Suprapubic skin (tissue), 4 donors: ENCODE measurements at regions not wholly inside any gene's neighbourhood (a gene's known extent, or its start where the extent isn't known, plus 50 kb on each side); places are given as distances from the start of the nearest gene placed in this dataset.

Source experiments
- DNase-seq, 2 donors: peaks; one replicate each; pipeline ENCODE4 v3.0.0-alpha.2; 2019; ENCODE audit warnings: low spot score in 2 of 2
- H3K27ac ChIP-seq: fragments of 200-600 bp; sonication (generic); one replicate; pipeline ENCODE4 v1.5.1; 2019
- H3K27me3 ChIP-seq: fragments of 200-600 bp; sonication (generic); one replicate; pipeline ENCODE4 v1.5.1; 2019
- H3K36me3 ChIP-seq: fragments of 200-600 bp; sonication (generic); one replicate; pipeline ENCODE4 v1.5.1; 2019
- H3K4me1 ChIP-seq: fragments of 200-600 bp; sonication (generic); one replicate; pipeline ENCODE4 v1.5.1; 2019
- H3K4me3 ChIP-seq: fragments of 200-600 bp; sonication (generic); one replicate; pipeline ENCODE4 v1.5.1; 2019; ENCODE audit warnings: mild to moderate bottlenecking
- H3K9me3 ChIP-seq: fragments of 200-600 bp; sonication (generic); one replicate; pipeline ENCODE4 v1.5.1; 2019
- CTCF ChIP-seq, 2 donors: fragments of 200-600 bp in 1 of 2; fragments of 450-650 bp in 1 of 2; sonication (generic) in 1 of 2; IDR thresholded peaks; one replicate each; pipeline ENCODE4 v1.5.1; 2016 to 2019; ENCODE audit warnings: antibody characterized with exemption in 2 of 2, mild to moderate bottlenecking in 1 of 2, moderate library complexity in 1 of 2
- EP300 ChIP-seq: sonication (generic); formaldehyde crosslinking; IDR thresholded peaks from one replicate; pipeline ENCODE4 v1.6.1; 2017; ENCODE audit warnings: antibody characterized with exemption
- POLR2A ChIP-seq, 2 donors: fragments of 450-650 bp; IDR thresholded peaks; one replicate each; pipeline ENCODE4 v1.6.1; 2017; ENCODE audit warnings: antibody characterized with exemption in 2 of 2, mild to moderate bottlenecking in 2 of 2, moderate library complexity in 2 of 2
- POLR2AphosphoS5 ChIP-seq, 3 donors: sonication (generic); formaldehyde crosslinking; IDR thresholded peaks; one replicate each; pipeline ENCODE4 v1.6.1; 2017; ENCODE audit warnings: antibody characterized with exemption in 3 of 3
- WGBS: methylation state at CpG from one replicate; pipeline ENCODE4 v1.1.5; 2018; 5-methylcytosine and 5-hydroxymethylcytosine counted together

- Histone ChIP-seq H3K27ac (no peak overlapping the region), H3K9me3 (no peaks in the 10 kb centered on the region), H3K4me3 (no peak overlapping the region), H3K36me3 (no peaks in the 10 kb centered on the region), H3K4me1 (peaks cover 3% of the 10 kb centered on the region), H3K27me3 (no peaks in the 10 kb centered on the region)
- DNase-seq = no peak
- TF ChIP-seq EP300 = no peak
- no peak for TF ChIP-seq POLR2A (IDR thresholded peaks at IDR 0.05)
- TF ChIP-seq CTCF (IDR thresholded peaks at IDR 0.05) = no peak
- TF ChIP-seq POLR2AphosphoS5 (IDR thresholded peaks at IDR 0.05) = no peak
- 26% methylated on average over 1 of the region's 1 CpG for WGBS
These were observed 58.2 kb upstream of the CDK13 start for GRCh38 chr7:39891894-39892293.

GRCh38 chr7:39892361-39892760 is 57.7 kb upstream of the CDK13 start:
- TF ChIP-seq POLR2AphosphoS5 (IDR thresholded peaks at IDR 0.05) = no peak
- no peak for TF ChIP-seq POLR2A (IDR thresholded peaks at IDR 0.05)
- no peak for TF ChIP-seq CTCF (IDR thresholded peaks at IDR 0.05)
- TF ChIP-seq EP300 = no peak
- H3K4me3 ChIP-seq = no peak overlapping the region
- no peaks in the 10 kb centered on the region for H3K9me3 ChIP-seq
- WGBS = 76% methylated on average over 1 of the region's 1 CpG
- H3K36me3 ChIP-seq = no peaks in the 10 kb centered on the region
- no peaks in the 10 kb centered on the region for H3K27me3 ChIP-seq
- no peak overlapping the region for H3K27ac ChIP-seq
- no peak for DNase-seq
- H3K4me1 ChIP-seq = peaks cover 3% of the 10 kb centered on the region

GRCh38 chr7:39894904-39895303 is 55.2 kb upstream of the CDK13 start:
- Histone ChIP-seq H3K27ac (no peak overlapping the region), H3K4me3 (no peak overlapping the region), H3K9me3 (no peaks in the 10 kb centered on the region), H3K4me1 (peaks cover 3% of the 10 kb centered on the region), H3K27me3 (no peaks in the 10 kb centered on the region), H3K36me3 (no peaks in the 10 kb centered on the region)
- TF ChIP-seq POLR2AphosphoS5 (IDR thresholded peaks at IDR 0.05) (no peak), EP300 (no peak), POLR2A (IDR thresholded peaks at IDR 0.05) (no peak), CTCF (IDR thresholded peaks at IDR 0.05) (no peak)
- 32% methylated on average over 2 of the region's 2 CpGs for WGBS
- DNase-seq = no peak

GRCh38 chr7:39896840-39897239 is 53.2 kb upstream of the CDK13 start:
- no peak overlapping the region for H3K27ac ChIP-seq
- no peaks in the 10 kb centered on the region for H3K9me3 ChIP-seq
- H3K4me3 ChIP-seq = no peak overlapping the region
- no peak for TF ChIP-seq EP300
- TF ChIP-seq CTCF (IDR thresholded peaks at IDR 0.05) = no peak
- TF ChIP-seq POLR2AphosphoS5 (IDR thresholded peaks at IDR 0.05) = no peak
- TF ChIP-seq POLR2A (IDR thresholded peaks at IDR 0.05) = no peak
- H3K4me1 ChIP-seq = peaks cover 3% of the 10 kb centered on the region
- DNase-seq = no peak
- no peaks in the 10 kb centered on the region for H3K27me3 ChIP-seq
- H3K36me3 ChIP-seq = no peaks in the 10 kb centered on the region
- 86% methylated on average over 9 of the region's 9 CpGs for WGBS

GRCh38 chr7:39898867-39899266 is 51.2 kb upstream of the CDK13 start:
- no peak for TF ChIP-seq EP300
- no peak for TF ChIP-seq CTCF (IDR thresholded peaks at IDR 0.05)
- no peak for TF ChIP-seq POLR2A (IDR thresholded peaks at IDR 0.05)
- no peak for TF ChIP-seq POLR2AphosphoS5 (IDR thresholded peaks at IDR 0.05)
- DNase-seq = no peak

More at GRCh38 chr7:39898867-39899266, 51.2 kb upstream of the CDK13 start:
- H3K4me1 ChIP-seq = peaks cover 3% of the 10 kb centered on the region
- no peak overlapping the region for H3K27ac ChIP-seq
- no peaks in the 10 kb centered on the region for H3K27me3 ChIP-seq
- H3K4me3 ChIP-seq = no peak overlapping the region
- no peaks in the 10 kb centered on the region for H3K9me3 ChIP-seq
- WGBS = 51% methylated on average over 2 of the region's 2 CpGs
- no peaks in the 10 kb centered on the region for H3K36me3 ChIP-seq
